ENCODE measurements at regions not wholly inside any gene's neighbourhood (a gene's known extent, or its start where the extent isn't known, plus 50 kb on each side); places are given as distances from the start of the nearest gene placed in this dataset.

- Mint-ChIP-seq H3K36me3 (ENCODE audit: unreplicated experiment) (no peaks in the 10 kb centered on the region), H3K4me3 (ENCODE audit: unreplicated experiment) (no peak overlapping the region), H3K9me3 (ENCODE audit: unreplicated experiment) (no peaks in the 10 kb centered on the region), H3K27me3 (ENCODE audit: unreplicated experiment) (peaks cover 2% of the 10 kb centered on the region), H3K4me1 (ENCODE audit: low read depth, unreplicated experiment) (peaks cover 3% of the 10 kb centered on the region), H3K27ac (ENCODE audit: unreplicated experiment) (no peak overlapping the region)
- no peak for DNase-seq
- no peak for TF ChIP-seq CTCF (IDR thresholded peaks at IDR 0.05; ENCODE audit: partially characterized antibody, unreplicated experiment)
These were observed 105.8 kb downstream of the TANC2 start for GRCh38 chr17:63071797-63072196.

GRCh38 chr17:63075969-63076368, 109.9 kb downstream of the TANC2 start:
- no peak overlapping the region for H3K27ac Mint-ChIP-seq (ENCODE audit: unreplicated experiment)
- no peak overlapping the region for H3K4me3 Mint-ChIP-seq (ENCODE audit: unreplicated experiment)
- H3K9me3 Mint-ChIP-seq (ENCODE audit: unreplicated experiment) = no peaks in the 10 kb centered on the region
- H3K36me3 Mint-ChIP-seq (ENCODE audit: unreplicated experiment) = no peaks in the 10 kb centered on the region
- no peaks in the 10 kb centered on the region for H3K27me3 Mint-ChIP-seq (ENCODE audit: unreplicated experiment)
- H3K4me1 Mint-ChIP-seq (ENCODE audit: low read depth, unreplicated experiment) = no peaks in the 10 kb centered on the region
- no peak for TF ChIP-seq CTCF (IDR thresholded peaks at IDR 0.05; ENCODE audit: partially characterized antibody, unreplicated experiment)
- no peak for DNase-seq

GRCh38 chr17:63078707-63079106, 112.7 kb downstream of the TANC2 start:
- no peak overlapping the region for H3K27ac Mint-ChIP-seq (ENCODE audit: unreplicated experiment)
- H3K36me3 Mint-ChIP-seq (ENCODE audit: unreplicated experiment) = no peaks in the 10 kb centered on the region
- peaks cover 1% of the 10 kb centered on the region for H3K4me1 Mint-ChIP-seq (ENCODE audit: low read depth, unreplicated experiment)
- DNase-seq = no peak
- H3K9me3 Mint-ChIP-seq (ENCODE audit: unreplicated experiment) = no peaks in the 10 kb centered on the region
- no peaks in the 10 kb centered on the region for H3K27me3 Mint-ChIP-seq (ENCODE audit: unreplicated experiment)
- H3K4me3 Mint-ChIP-seq (ENCODE audit: unreplicated experiment) = no peak overlapping the region
- TF ChIP-seq CTCF (IDR thresholded peaks at IDR 0.05; ENCODE audit: partially characterized antibody, unreplicated experiment) = no peak

- Mint-ChIP-seq H3K27ac (ENCODE audit: unreplicated experiment) (no peak overlapping the region), H3K27me3 (ENCODE audit: unreplicated experiment) (no peaks in the 10 kb centered on the region), H3K9me3 (ENCODE audit: unreplicated experiment) (no peaks in the 10 kb centered on the region), H3K4me3 (ENCODE audit: unreplicated experiment) (no peak overlapping the region), H3K4me1 (ENCODE audit: low read depth, unreplicated experiment) (peaks cover 1% of the 10 kb centered on the region), H3K36me3 (ENCODE audit: unreplicated experiment) (peaks cover 5% of the 10 kb centered on the region)
- TF ChIP-seq CTCF (IDR thresholded peaks at IDR 0.05; ENCODE audit: partially characterized antibody, unreplicated experiment) = peak; percentile 34
- DNase-seq = no peak
These were observed 116.3 kb downstream of the TANC2 start for GRCh38 chr17:63082273-63082861.

GRCh38 chr17:63082952-63083351, 116.9 kb downstream of the TANC2 start:
- DNase-seq = no peak
- Mint-ChIP-seq H3K27me3 (ENCODE audit: unreplicated experiment) (no peaks in the 10 kb centered on the region), H3K36me3 (ENCODE audit: unreplicated experiment) (peaks cover 5% of the 10 kb centered on the region), H3K4me3 (ENCODE audit: unreplicated experiment) (no peak overlapping the region), H3K4me1 (ENCODE audit: low read depth, unreplicated experiment) (peaks cover 1% of the 10 kb centered on the region), H3K9me3 (ENCODE audit: unreplicated experiment) (no peaks in the 10 kb centered on the region), H3K27ac (ENCODE audit: unreplicated experiment) (no peak overlapping the region)
- no peak for TF ChIP-seq CTCF (IDR thresholded peaks at IDR 0.05; ENCODE audit: partially characterized antibody, unreplicated experiment)

Data from glutamatergic neuron (in vitro differentiated cells).